ENCODE measurements at regions not wholly inside any gene's neighbourhood (a gene's known extent, or its start where the extent isn't known, plus 50 kb on each side); places are given as distances from the start of the nearest gene placed in this dataset.

GRCh38 chr2:238714038-238714528, 133.8 kb upstream of the TWIST2 start:
- TF ChIP-seq INSM2 (tag by site-specific recombination; IDR thresholded peaks at IDR 0.05) (no peak), PATZ1 (tag by site-specific recombination; IDR thresholded peaks at IDR 0.05) (no peak), ZBTB11 (tag by site-specific recombination; conservative IDR thresholded peaks at IDR 0.05; ENCODE audit: low read depth) (no peak), ZNF18 (tag by site-specific recombination; IDR thresholded peaks at IDR 0.05) (no peak), ZNF555 (tag by site-specific recombination; conservative IDR thresholded peaks at IDR 0.05) (no peak), ZIC2 (tag by site-specific recombination; IDR thresholded peaks at IDR 0.05) (no peak), ZNF138 (tag by site-specific recombination; IDR thresholded peaks at IDR 0.05; ENCODE audit: borderline replicate concordance) (no peak), IKZF3 (tag by site-specific recombination; IDR thresholded peaks at IDR 0.05) (no peak)
- TF ChIP-seq, protein P1, sequence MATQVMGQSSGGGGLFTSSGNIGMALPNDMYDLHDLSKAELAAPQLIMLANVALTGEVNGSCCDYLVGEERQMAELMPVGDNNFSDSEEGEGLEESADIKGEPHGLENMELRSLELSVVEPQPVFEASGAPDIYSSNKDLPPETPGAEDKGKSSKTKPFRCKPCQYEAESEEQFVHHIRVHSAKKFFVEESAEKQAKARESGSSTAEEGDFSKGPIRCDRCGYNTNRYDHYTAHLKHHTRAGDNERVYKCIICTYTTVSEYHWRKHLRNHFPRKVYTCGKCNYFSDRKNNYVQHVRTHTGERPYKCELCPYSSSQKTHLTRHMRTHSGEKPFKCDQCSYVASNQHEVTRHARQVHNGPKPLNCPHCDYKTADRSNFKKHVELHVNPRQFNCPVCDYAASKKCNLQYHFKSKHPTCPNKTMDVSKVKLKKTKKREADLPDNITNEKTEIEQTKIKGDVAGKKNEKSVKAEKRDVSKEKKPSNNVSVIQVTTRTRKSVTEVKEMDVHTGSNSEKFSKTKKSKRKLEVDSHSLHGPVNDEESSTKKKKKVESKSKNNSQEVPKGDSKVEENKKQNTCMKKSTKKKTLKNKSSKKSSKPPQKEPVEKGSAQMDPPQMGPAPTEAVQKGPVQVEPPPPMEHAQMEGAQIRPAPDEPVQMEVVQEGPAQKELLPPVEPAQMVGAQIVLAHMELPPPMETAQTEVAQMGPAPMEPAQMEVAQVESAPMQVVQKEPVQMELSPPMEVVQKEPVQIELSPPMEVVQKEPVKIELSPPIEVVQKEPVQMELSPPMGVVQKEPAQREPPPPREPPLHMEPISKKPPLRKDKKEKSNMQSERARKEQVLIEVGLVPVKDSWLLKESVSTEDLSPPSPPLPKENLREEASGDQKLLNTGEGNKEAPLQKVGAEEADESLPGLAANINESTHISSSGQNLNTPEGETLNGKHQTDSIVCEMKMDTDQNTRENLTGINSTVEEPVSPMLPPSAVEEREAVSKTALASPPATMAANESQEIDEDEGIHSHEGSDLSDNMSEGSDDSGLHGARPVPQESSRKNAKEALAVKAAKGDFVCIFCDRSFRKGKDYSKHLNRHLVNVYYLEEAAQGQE (tag by site-specific recombination; IDR thresholded peaks at IDR 0.05), result no peak
- TF ChIP-seq, protein P2, sequence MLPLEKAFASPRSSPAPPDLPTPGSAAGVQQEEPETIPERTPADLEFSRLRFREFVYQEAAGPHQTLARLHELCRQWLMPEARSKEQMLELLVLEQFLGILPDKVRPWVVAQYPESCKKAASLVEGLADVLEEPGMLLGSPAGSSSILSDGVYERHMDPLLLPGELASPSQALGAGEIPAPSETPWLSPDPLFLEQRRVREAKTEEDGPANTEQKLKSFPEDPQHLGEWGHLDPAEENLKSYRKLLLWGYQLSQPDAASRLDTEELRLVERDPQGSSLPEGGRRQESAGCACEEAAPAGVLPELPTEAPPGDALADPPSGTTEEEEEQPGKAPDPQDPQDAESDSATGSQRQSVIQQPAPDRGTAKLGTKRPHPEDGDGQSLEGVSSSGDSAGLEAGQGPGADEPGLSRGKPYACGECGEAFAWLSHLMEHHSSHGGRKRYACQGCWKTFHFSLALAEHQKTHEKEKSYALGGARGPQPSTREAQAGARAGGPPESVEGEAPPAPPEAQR (tag by site-specific recombination; IDR thresholded peaks at IDR 0.05), result no peak
- TF ChIP-seq, protein P3, sequence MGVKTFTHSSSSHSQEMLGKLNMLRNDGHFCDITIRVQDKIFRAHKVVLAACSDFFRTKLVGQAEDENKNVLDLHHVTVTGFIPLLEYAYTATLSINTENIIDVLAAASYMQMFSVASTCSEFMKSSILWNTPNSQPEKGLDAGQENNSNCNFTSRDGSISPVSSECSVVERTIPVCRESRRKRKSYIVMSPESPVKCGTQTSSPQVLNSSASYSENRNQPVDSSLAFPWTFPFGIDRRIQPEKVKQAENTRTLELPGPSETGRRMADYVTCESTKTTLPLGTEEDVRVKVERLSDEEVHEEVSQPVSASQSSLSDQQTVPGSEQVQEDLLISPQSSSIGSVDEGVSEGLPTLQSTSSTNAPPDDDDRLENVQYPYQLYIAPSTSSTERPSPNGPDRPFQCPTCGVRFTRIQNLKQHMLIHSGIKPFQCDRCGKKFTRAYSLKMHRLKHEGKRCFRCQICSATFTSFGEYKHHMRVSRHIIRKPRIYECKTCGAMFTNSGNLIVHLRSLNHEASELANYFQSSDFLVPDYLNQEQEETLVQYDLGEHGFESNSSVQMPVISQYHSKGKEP (tag by site-specific recombination; IDR thresholded peaks at IDR 0.05), result no peak
- no peak overlapping the region for H3K27ac ChIP-seq (ENCODE audit: extremely low read depth, low read depth, low read length)
- no peak overlapping the region for H3K4me3 ChIP-seq (ENCODE audit: low read depth, low read length)
- ChIA-PET CTCF (no interaction called here), POLR2A (interaction anchor here (0.7 kb wide), 1 partner anchor 309 kb away, joined by 4 read pairs; no protein-coding TSS in a partner anchor)
- no peaks in the 10 kb centered on the region for H3K4me1 ChIP-seq (ENCODE audit: control insufficient read depth, insufficient read depth, low read length)
- no peaks in the 10 kb centered on the region for H3K36me3 ChIP-seq (ENCODE audit: control insufficient read depth in 2 of 2, insufficient read depth in 1 of 2, low read length in 2 of 2)
- H3K9me3 ChIP-seq (ENCODE audit: control insufficient read depth, insufficient read depth, low read depth, low read length), result no peaks in the 10 kb centered on the region
